GM23338 (cell line): ENCODE measurements at regions not wholly inside any gene's neighbourhood (a gene's known extent, or its start where the extent isn't known, plus 50 kb on each side); places are given as distances from the start of the nearest gene placed in this dataset.

Source experiments
- ATAC-seq: fragments of 200-7000 bp; cut with Tn5 transposase; 3 replicates; pipeline ENCODE4 v1.9.1; 2020
- DNase-seq: peaks from one replicate; pipeline ENCODE4 v3.0.0-alpha.2; 2015; ENCODE audit warnings: low spot score
- H2AFZ ChIP-seq: fragments of 200-600 bp; sonication (generic); 2 replicates; pipeline ENCODE4 v1.8.0; 2016; ENCODE audit warnings: antibody characterized with exemption, mild to moderate bottlenecking, moderate library complexity
- H3F3A ChIP-seq: fragments of 200-600 bp; sonication (generic); replicated peaks from 2 replicates; pipeline ENCODE4 v1.8.0; 2017; ENCODE audit warnings: antibody characterized with exemption, mixed run types, low read depth
- H3K27ac ChIP-seq: fragments of 200-600 bp; sonication (generic); 2 replicates; pipeline ENCODE4 v1.6.1; 2016; ENCODE audit warnings: low read depth
- H3K27me3 ChIP-seq: fragments of 200-600 bp; sonication (generic); 2 replicates; pipeline ENCODE4 v1.8.0; 2016; ENCODE audit warnings: mild to moderate bottlenecking, mixed run types, moderate library complexity; ENCODE audit not compliant: insufficient read depth
- H3K36me3 ChIP-seq: fragments of 200-600 bp; sonication (generic); 2 replicates; pipeline ENCODE4 v1.8.0; 2016; ENCODE audit warnings: mild to moderate bottlenecking; ENCODE audit not compliant: insufficient read depth
- H3K4me1 ChIP-seq: fragments of 200-600 bp; sonication (generic); 2 replicates; pipeline ENCODE4 v1.8.0; 2016; ENCODE audit warnings: mild to moderate bottlenecking, moderate library complexity; ENCODE audit not compliant: insufficient read depth
- H3K4me2 ChIP-seq: fragments of 200-600 bp; sonication (generic); 2 replicates; pipeline ENCODE4 v1.7.1; 2017; ENCODE audit warnings: mixed run types
- H3K4me3 ChIP-seq: fragments of 200-600 bp; sonication (generic); 2 replicates; pipeline ENCODE4 v1.6.1; 2016; ENCODE audit warnings: mixed run types
- H3K79me2 ChIP-seq: fragments of 200-600 bp; sonication (generic); replicated peaks from 2 replicates; pipeline ENCODE4 v1.8.0; 2017; ENCODE audit warnings: mild to moderate bottlenecking; ENCODE audit not compliant: insufficient read depth
- H3K9me2 ChIP-seq: fragments of 200-600 bp; sonication (generic); 2 replicates; pipeline ENCODE4 v1.8.0; 2017; ENCODE audit not compliant: insufficient read depth
- H4K20me1 ChIP-seq: fragments of 200-600 bp; sonication (generic); replicated peaks from 2 replicates; pipeline ENCODE4 v1.8.0; 2017; ENCODE audit warnings: mild to moderate bottlenecking; ENCODE audit not compliant: insufficient read depth
- H3K27ac Mint-ChIP-seq: 2 replicates; pipeline ENCODE4 v1.8.0; 2020; ENCODE audit warnings: inconsistent platforms, mild to moderate bottlenecking, moderate library complexity, mixed read lengths
- H3K27me3 Mint-ChIP-seq: 3 replicates; pipeline ENCODE4 v1.8.0; 2022; ENCODE audit warnings: low read depth, mild to moderate bottlenecking, moderate library complexity, mixed read lengths, inconsistent platforms; ENCODE audit not compliant: insufficient read depth, poor library complexity
- H3K36me3 Mint-ChIP-seq: 3 replicates; pipeline ENCODE4 v1.8.0; 2021; ENCODE audit warnings: low read depth, mild to moderate bottlenecking, inconsistent platforms, moderate library complexity, mixed read lengths
- H3K4me1 Mint-ChIP-seq: 3 replicates; pipeline ENCODE4 v1.8.0; 2020; ENCODE audit warnings: mild to moderate bottlenecking, inconsistent platforms, mixed read lengths
- H3K4me3 Mint-ChIP-seq: 3 replicates; pipeline ENCODE4 v1.8.0; 2021; ENCODE audit warnings: moderate library complexity, mild to moderate bottlenecking, inconsistent platforms, mixed read lengths
- H3K9me3 Mint-ChIP-seq: 3 replicates; pipeline ENCODE4 v1.8.0; 2020; ENCODE audit warnings: moderate library complexity, mild to moderate bottlenecking, inconsistent platforms, mixed read lengths
- ETS1 ChIP-seq: IDR thresholded peaks from 2 replicates; pipeline ENCODE4 v1.6.1; 2016; ENCODE audit warnings: antibody characterized with exemption
- EZH2 ChIP-seq: fragments of 200-600 bp; sonication (generic); IDR thresholded peaks from one replicate; pipeline ENCODE4 v1.8.0; 2017; ENCODE audit warnings: antibody characterized with exemption, mild to moderate bottlenecking, low read depth; ENCODE audit not compliant: unreplicated experiment
- EZH2phosphoT487 ChIP-seq: fragments of 200-600 bp; sonication (generic); IDR thresholded peaks from one replicate; pipeline ENCODE4 v1.8.1; 2018; ENCODE audit warnings: antibody characterized with exemption; ENCODE audit not compliant: unreplicated experiment
- JUNB ChIP-seq: IDR thresholded peaks from one replicate; pipeline ENCODE4 v1.6.1; 2016; ENCODE audit warnings: antibody characterized with exemption; ENCODE audit not compliant: unreplicated experiment
- NANOG ChIP-seq: IDR thresholded peaks from 2 replicates; pipeline ENCODE4 v1.6.1; 2016; ENCODE audit warnings: antibody characterized with exemption, borderline replicate concordance
- POLR2AphosphoS5 ChIP-seq: IDR thresholded peaks from 2 replicates; pipeline ENCODE4 v1.6.1; 2016; ENCODE audit warnings: antibody characterized with exemption, low read depth
- REST ChIP-seq: IDR thresholded peaks from one replicate; pipeline ENCODE4 v1.6.1; 2018; ENCODE audit warnings: antibody characterized with exemption; ENCODE audit not compliant: unreplicated experiment
- STAT1 ChIP-seq: IDR thresholded peaks from one replicate; pipeline ENCODE4 v1.6.1; 2016; ENCODE audit warnings: antibody characterized with exemption; ENCODE audit not compliant: unreplicated experiment
- ZNF114 ChIP-seq: fragments of 250-450 bp; sonication (Bioruptor Pico); IDR thresholded peaks from 2 replicates; pipeline ENCODE4 v1.5.0; 2020; ENCODE audit warnings: mild to moderate bottlenecking, moderate library complexity
- ZNF331 ChIP-seq: fragments of 250-450 bp; sonication (Bioruptor Pico); IDR thresholded peaks from 2 replicates; pipeline ENCODE4 v1.5.0; 2020; ENCODE audit warnings: low read depth, mild to moderate bottlenecking, moderate library complexity
- ZNF462 ChIP-seq: fragments of 250-450 bp; sonication (Bioruptor Pico); IDR thresholded peaks from 2 replicates; pipeline ENCODE4 v1.5.0; 2020; ENCODE audit warnings: mild to moderate bottlenecking, moderate library complexity

- no peak overlapping the region for H3K27ac Mint-ChIP-seq
- H3K4me3 Mint-ChIP-seq, result no peak overlapping the region
- peaks cover 4% of the 10 kb centered on the region; the same call in 1 of the 2 replicates for H3K4me1 ChIP-seq
- no peak for TF ChIP-seq ZNF331 (CRISPR knock-in tag)
- no peak for TF ChIP-seq JUNB
- no peak for TF ChIP-seq NANOG
- TF ChIP-seq REST, result no peak
- TF ChIP-seq ZNF462 (CRISPR knock-in tag), result no peak
- TF ChIP-seq ETS1, result no peak
- TF ChIP-seq ZNF114, result no peak
- TF ChIP-seq EZH2phosphoT487, result no peak
- TF ChIP-seq EZH2, result no peak
- TF ChIP-seq POLR2AphosphoS5, result no peak
- TF ChIP-seq STAT1, result no peak
- no peaks in the 10 kb centered on the region for H3K27me3 ChIP-seq
- H3K9me2 ChIP-seq, result no peaks in the 10 kb centered on the region
- no peak overlapping the region for H3K4me3 ChIP-seq
- H3K27me3 Mint-ChIP-seq, result no peaks in the 10 kb centered on the region
- no peaks in the 10 kb centered on the region for H3K36me3 Mint-ChIP-seq
- H3K4me2 ChIP-seq, result no peak overlapping the region
- peaks cover 10% of the 10 kb centered on the region; the same call in 2 of the 3 replicates for H3K4me1 Mint-ChIP-seq
- H2AFZ ChIP-seq, result no peak overlapping the region
- no peaks in the 10 kb centered on the region for H3K36me3 ChIP-seq
- H3K9me3 Mint-ChIP-seq, result no peaks in the 10 kb centered on the region
- no peaks in the 10 kb centered on the region for H3K79me2 ChIP-seq
- ATAC-seq (no peak), DNase-seq (no peak)
- H4K20me1 ChIP-seq, result no peaks in the 10 kb centered on the region
- no peaks in the 10 kb centered on the region for H3F3A ChIP-seq
- no peak overlapping the region for H3K27ac ChIP-seq
Observed at GRCh38 chr7:92914645-92915044, 78.3 kb upstream of the CDK6 start.
